ENCODE measurements at regions not wholly inside any gene's neighbourhood (a gene's known extent, or its start where the extent isn't known, plus 50 kb on each side); places are given as distances from the start of the nearest gene placed in this dataset.

DNA sequence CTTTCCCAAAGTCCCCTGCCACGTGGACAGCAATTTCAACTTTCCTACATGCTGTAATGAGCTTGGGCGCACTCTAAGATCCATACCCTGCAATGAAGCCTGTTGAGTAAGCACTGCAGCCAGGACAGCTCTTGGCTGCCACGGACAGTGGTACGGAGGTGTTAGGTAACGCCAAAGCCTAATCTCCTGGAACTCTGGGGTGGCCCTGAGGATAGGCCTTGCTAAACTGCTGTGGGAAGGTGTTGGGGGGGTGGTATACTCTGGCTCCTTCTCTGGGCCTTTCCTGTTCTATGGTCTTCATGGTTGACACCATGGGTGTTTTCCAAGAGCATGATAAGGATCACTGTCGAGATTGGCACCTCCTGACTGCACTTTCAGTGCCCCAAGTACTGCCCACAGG lies 66.4 kb upstream of the PITX1 start:
- TF ChIP-seq, protein P1, sequence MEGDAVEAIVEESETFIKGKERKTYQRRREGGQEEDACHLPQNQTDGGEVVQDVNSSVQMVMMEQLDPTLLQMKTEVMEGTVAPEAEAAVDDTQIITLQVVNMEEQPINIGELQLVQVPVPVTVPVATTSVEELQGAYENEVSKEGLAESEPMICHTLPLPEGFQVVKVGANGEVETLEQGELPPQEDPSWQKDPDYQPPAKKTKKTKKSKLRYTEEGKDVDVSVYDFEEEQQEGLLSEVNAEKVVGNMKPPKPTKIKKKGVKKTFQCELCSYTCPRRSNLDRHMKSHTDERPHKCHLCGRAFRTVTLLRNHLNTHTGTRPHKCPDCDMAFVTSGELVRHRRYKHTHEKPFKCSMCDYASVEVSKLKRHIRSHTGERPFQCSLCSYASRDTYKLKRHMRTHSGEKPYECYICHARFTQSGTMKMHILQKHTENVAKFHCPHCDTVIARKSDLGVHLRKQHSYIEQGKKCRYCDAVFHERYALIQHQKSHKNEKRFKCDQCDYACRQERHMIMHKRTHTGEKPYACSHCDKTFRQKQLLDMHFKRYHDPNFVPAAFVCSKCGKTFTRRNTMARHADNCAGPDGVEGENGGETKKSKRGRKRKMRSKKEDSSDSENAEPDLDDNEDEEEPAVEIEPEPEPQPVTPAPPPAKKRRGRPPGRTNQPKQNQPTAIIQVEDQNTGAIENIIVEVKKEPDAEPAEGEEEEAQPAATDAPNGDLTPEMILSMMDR (IDR thresholded peaks at IDR 0.05): no peak
- no peak overlapping the region for H3K27ac Mint-ChIP-seq (ENCODE audit: unreplicated experiment)
- H3K27me3 Mint-ChIP-seq (ENCODE audit: unreplicated experiment): peaks cover 29% of the 10 kb centered on the region
- H3K4me3 Mint-ChIP-seq (ENCODE audit: unreplicated experiment): no peak overlapping the region
- no peaks in the 10 kb centered on the region for H3K36me3 Mint-ChIP-seq (ENCODE audit: unreplicated experiment)
- H3K9me3 Mint-ChIP-seq (ENCODE audit: unreplicated experiment): no peaks in the 10 kb centered on the region
- H3K4me1 Mint-ChIP-seq (ENCODE audit: unreplicated experiment): no peaks in the 10 kb centered on the region
- no peak for DNase-seq (ENCODE audit: extremely low spot score, unreplicated experiment)

DNA sequence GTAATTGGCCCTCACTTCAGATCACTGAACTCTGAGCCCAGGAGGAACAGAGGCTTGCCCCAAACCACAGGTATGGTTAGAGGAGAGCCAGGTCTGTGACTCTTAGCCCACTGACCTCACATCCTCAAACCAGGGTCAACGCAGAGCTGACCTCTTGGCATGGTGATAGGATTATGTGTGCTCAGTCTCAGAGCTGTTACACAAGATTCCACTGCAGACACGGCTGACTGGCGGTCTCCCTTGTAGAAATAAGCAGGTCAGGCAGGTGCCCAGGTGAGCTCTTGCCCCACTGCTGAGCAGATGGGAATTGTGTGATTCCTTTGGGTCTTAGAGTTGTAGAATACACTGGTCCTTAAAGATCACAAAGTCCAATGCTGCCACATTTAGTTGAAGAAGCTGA lies 66.0 kb upstream of the PITX1 start:
- peaks cover 29% of the 10 kb centered on the region for H3K27me3 Mint-ChIP-seq (ENCODE audit: unreplicated experiment)
- no peaks in the 10 kb centered on the region for H3K36me3 Mint-ChIP-seq (ENCODE audit: unreplicated experiment)
- no peaks in the 10 kb centered on the region for H3K4me1 Mint-ChIP-seq (ENCODE audit: unreplicated experiment)
- no peak overlapping the region for H3K4me3 Mint-ChIP-seq (ENCODE audit: unreplicated experiment)
- H3K27ac Mint-ChIP-seq (ENCODE audit: unreplicated experiment): no peak overlapping the region
- TF ChIP-seq, protein P1 (IDR thresholded peaks at IDR 0.05): no peak
- no peak for DNase-seq (ENCODE audit: extremely low spot score, unreplicated experiment)
- H3K9me3 Mint-ChIP-seq (ENCODE audit: unreplicated experiment): no peaks in the 10 kb centered on the region

DNA sequence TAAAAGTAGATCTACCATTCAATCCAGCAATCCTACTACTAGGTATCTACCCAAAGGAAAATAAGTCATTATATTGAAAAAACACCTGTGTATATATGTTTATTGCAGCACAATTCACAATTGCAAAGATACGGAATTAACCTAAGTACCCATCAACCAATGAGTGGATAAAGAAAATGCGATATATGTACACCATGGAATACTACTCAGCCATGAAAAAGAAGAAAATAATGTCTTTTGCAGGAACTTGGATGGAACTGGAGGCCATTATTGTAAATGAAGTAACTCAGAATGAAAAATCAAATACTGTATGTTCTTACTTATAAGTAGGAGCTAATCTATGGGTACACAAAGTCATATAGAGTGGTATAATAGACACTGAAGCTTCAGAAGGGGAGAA lies 63.4 kb upstream of the PITX1 start:
- H3K27me3 Mint-ChIP-seq (ENCODE audit: unreplicated experiment): peaks cover 44% of the 10 kb centered on the region
- no peaks in the 10 kb centered on the region for H3K9me3 Mint-ChIP-seq (ENCODE audit: unreplicated experiment)

DNA sequence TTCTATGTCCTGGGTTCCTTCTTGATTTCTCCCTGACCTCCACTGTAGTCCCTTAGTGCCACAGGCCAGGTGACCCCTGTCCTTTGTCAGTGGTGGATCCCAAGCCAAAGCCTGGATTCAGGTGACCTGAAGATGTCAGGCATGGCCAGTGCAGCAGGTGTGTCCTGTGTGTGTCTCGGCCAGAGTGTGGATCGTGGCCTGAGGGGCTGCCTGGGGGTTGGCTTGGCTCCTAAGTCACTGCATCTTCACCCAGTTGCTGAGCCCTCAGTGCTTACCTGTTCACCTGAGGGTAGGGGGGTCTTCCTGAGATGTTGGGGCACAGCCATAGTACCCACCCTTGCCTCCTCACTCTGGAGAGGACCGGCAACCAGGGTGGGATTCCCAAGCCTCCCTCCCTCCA lies 61.8 kb upstream of the PITX1 start:
- TF ChIP-seq, protein P1 (IDR thresholded peaks at IDR 0.05): no peak
- Mint-ChIP-seq H3K4me1 (ENCODE audit: unreplicated experiment) (no peaks in the 10 kb centered on the region), H3K27ac (ENCODE audit: unreplicated experiment) (no peak overlapping the region), H3K9me3 (ENCODE audit: unreplicated experiment) (no peaks in the 10 kb centered on the region), H3K4me3 (ENCODE audit: unreplicated experiment) (no peak overlapping the region), H3K36me3 (ENCODE audit: unreplicated experiment) (no peaks in the 10 kb centered on the region), H3K27me3 (ENCODE audit: unreplicated experiment) (peaks cover 45% of the 10 kb centered on the region)
- DNase-seq (ENCODE audit: extremely low spot score, unreplicated experiment): no peak

More for the DNA sequence above, 63.4 kb upstream of the PITX1 start:
- no peak for DNase-seq (ENCODE audit: extremely low spot score, unreplicated experiment)
- H3K4me3 Mint-ChIP-seq (ENCODE audit: unreplicated experiment): no peak overlapping the region
- no peaks in the 10 kb centered on the region for H3K36me3 Mint-ChIP-seq (ENCODE audit: unreplicated experiment)
- TF ChIP-seq, protein P1 (IDR thresholded peaks at IDR 0.05): no peak
- H3K27ac Mint-ChIP-seq (ENCODE audit: unreplicated experiment): no peak overlapping the region
- H3K4me1 Mint-ChIP-seq (ENCODE audit: unreplicated experiment): no peaks in the 10 kb centered on the region

DNA sequence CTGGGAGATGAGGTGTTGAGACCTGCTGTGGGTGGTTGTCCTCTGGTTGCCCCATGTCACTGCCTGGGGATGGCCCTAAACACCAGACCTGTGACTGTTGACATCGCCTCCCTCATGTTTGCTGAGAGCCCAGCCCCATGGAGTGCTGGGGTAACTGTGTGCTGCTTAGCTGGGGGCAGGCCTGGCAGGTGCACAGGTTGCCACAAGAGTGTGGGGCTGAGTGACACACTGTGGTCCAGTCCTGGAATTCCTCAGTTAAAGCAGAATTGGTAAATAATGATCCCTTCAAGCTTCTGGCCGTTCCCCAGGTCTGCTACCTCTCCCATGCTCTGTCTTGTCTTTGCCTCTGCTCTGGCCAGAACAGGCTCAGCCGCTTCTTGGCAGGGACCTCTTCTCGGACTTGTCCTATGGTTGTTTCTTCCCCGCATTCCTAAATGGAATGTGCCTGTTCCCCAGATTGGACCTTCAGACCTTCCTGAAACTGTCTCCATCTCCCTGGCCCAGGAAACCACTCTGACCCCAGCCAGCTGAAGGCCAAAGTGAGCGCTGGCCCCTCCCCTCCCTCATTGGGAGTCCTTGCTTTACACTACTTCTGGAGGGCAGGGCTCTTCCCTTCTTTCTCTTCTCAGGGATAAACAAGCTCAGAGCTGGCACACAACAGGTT lies 61.2 kb upstream of the PITX1 start:
- no peaks in the 10 kb centered on the region for H3K4me1 Mint-ChIP-seq (ENCODE audit: unreplicated experiment)
- H3K9me3 Mint-ChIP-seq (ENCODE audit: unreplicated experiment): no peaks in the 10 kb centered on the region
- TF ChIP-seq, protein P1 (IDR thresholded peaks at IDR 0.05): no peak
- H3K4me3 Mint-ChIP-seq (ENCODE audit: unreplicated experiment): no peak overlapping the region
- no peak overlapping the region for H3K27ac Mint-ChIP-seq (ENCODE audit: unreplicated experiment)
- no peak for DNase-seq (ENCODE audit: extremely low spot score, unreplicated experiment)
- H3K27me3 Mint-ChIP-seq (ENCODE audit: unreplicated experiment): peaks cover 51% of the 10 kb centered on the region
- no peaks in the 10 kb centered on the region for H3K36me3 Mint-ChIP-seq (ENCODE audit: unreplicated experiment)

Data from osteocyte (in vitro differentiated cells).